ENCODE measurements at regions not wholly inside any gene's neighbourhood (a gene's known extent, or its start where the extent isn't known, plus 50 kb on each side); places are given as distances from the start of the nearest gene placed in this dataset.
"Not testable (repeated sequence)": the region's sequence is repeated elsewhere in the genome, so short reads cannot be mapped to it uniquely, and the experiment has no call there.

DNA sequence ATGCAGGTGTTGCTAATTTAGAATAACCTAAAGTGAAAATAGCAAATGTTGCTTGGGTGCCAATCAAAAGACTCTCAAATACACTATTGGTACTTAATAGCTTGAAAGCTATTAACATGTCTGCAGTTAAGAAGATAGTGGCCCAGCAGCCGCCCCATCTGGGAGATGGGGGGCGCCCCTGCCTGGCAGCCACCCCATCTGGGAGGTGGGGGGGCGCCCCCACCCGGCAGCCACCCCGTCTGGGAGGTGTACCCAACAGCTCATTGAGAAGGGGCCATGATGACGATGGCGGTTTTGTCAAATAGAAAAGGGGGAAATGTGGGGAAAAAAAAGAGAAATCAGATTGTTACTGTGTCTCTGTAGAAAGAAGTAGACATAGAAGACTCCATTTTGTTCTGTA is 923.1 kb upstream of the MDGA2 start:
- DNase-seq = no peak

DNA sequence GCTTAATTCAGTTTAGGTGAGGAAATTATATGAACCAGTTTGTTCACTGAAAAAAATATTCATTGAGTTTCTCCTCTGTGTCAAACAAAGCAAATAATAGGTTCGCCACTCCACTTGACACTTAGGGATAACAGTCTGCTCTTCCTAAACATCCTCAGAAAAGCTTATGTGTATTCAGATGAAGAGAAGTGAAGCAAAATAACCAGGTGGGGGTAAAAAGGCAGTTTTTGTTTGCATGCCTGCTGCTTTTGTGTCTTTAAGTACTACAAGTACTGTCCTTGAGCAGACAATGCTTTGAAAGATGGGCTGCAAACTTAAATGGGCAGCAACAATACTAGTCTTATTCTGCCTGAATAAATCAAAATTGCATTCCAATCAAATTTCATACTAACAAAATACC is 910.7 kb upstream of the MDGA2 start:
- DNase-seq = no peak

- no peak for DNase-seq
These were observed 908.6 kb upstream of the MDGA2 start for GRCh38 chr14:48584031-48584430.

DNA sequence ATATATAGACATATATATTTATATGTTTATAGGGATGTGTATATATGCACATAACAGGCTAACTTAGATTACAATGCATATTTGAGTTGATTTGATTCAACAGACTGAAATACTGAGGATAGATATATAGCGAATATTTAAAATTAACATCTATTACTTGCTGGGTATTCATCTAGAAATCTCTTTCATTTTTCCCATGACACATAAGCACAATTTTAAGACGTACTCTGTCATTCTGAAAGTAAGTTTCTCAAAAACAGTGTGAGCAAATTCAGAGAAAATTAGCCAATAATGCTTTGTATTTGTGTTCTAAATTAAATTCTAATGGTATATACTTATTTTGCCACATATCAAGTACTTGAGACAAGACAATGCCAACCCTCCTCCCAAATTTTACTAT is 907.5 kb upstream of the MDGA2 start:
- no peak for DNase-seq

- no peak for DNase-seq
These were observed 905.3 kb upstream of the MDGA2 start for GRCh38 chr14:48580692-48581091.

- no peak for DNase-seq
These were observed 900.4 kb upstream of the MDGA2 start for GRCh38 chr14:48575772-48576171.

GRCh38 chr14:48568688-48569087 is 893.3 kb upstream of the MDGA2 start:
- DNase-seq = no peak

GRCh38 chr14:48568252-48568651 is 892.8 kb upstream of the MDGA2 start:
- DNase-seq = no peak

GRCh38 chr14:48563489-48563888 is 888.1 kb upstream of the MDGA2 start:
- DNase-seq = no peak

DNA sequence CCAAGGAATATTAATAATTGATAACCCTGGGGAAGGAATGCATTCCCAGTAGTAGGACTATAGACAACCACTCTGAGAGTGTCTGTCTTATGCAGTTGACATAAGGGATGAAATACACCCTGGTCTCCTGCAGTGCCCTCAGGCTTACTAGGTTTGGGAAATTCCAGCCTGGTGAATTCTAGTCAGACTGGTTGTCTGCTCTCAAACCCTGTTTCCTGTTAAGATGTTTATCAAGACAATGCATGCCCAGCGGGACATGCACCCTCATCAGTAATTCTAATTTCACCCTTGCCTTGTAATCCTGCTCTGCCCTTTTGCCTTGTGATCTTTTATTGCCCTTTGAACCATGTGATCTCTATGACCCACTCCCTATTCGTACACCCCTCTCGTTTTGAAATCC is 886.0 kb upstream of the MDGA2 start:
- not testable (repeated sequence) for DNase-seq

- no peak for DNase-seq
These were observed 885.0 kb upstream of the MDGA2 start for GRCh38 chr14:48560421-48560820.

DNA sequence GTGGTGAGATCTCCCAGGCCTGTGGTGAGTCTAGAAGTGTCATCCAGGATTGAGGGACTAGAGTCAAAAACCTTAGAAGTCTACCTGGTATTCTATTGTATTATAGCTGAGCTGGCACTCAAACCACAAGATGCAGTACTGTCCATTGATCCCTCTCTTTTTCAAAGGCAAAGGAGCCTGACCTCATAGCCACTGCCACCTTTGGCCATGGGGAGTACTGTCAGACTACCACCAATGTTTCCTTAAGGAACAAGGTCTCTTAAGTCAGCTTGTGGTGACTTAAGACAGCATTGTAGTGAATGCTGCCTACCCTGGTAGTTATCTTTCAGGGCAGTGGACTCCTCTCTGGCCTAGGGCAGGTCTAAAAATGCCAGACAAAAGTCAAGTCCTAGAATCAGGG is 878.0 kb upstream of the MDGA2 start:
- DNase-seq = no peak

GRCh38 chr14:48546996-48547395 is 871.6 kb upstream of the MDGA2 start:
- DNase-seq = no peak

- no peak for DNase-seq
These were observed 862.2 kb upstream of the MDGA2 start for GRCh38 chr14:48537600-48537999.

- no peak for DNase-seq
These were observed 860.9 kb upstream of the MDGA2 start for GRCh38 chr14:48536318-48536717.

- no peak for DNase-seq
These were observed 852.4 kb upstream of the MDGA2 start for GRCh38 chr14:48527832-48528231.

- DNase-seq = no peak
These were observed 850.9 kb upstream of the MDGA2 start for GRCh38 chr14:48526307-48526706.

- DNase-seq = no peak
These were observed 829.5 kb upstream of the MDGA2 start for GRCh38 chr14:48504921-48505320.

DNA sequence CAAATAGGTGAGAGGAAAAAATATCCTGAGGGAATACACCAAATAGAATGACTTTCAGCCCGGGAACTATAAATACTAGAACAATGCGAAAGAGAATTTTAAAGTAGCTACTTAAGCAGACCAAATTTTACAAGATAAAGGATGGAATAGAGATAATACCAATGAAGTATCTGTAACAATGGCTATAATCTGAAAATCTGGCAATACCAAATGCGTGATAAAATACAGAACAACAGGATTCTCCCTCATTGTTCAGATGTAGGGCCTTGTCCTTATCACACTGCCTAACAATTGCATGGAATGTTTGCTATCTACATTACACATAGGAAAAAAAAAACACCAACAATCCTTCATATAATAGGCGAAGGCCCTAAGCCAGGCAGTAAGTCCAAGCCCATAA is 815.4 kb upstream of the MDGA2 start:
- no peak for DNase-seq

DNA sequence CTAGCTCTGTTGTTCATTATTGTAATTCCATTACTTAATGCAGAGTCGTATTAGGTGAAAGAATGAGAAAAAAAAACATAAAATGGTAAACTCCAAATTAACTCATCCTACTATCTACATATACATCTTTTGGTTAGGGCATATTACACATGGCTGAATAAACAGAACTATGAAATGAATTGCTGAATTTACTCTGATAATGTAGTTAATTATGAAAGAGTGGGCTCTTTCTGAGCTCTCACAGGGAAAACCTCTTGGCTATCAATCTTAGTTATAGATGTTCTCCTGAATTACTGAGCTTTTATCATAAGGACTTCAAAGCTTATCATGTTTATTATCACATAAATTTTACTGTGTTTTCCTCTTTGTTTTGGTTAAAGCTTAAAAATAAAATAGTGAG is 798.5 kb upstream of the MDGA2 start:
- no peak for DNase-seq

DNA sequence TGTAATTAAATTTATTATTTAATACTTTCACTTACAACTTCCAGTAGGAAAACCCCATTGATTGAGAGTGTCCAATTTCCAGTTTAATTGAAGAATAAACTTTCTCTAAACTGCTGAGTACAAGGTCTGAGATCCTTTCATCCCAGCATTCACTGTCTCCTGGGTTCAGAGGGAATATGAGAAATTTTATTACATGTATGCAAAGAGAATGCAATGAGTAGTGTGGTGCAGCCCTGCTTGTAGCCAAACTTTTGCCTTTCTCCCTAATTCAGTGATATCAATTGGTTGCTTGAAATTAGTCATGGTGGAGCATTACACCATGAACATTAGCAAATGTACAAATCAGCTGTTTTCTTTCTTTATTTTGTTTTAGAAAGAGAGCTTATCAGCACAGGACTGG is 780.6 kb upstream of the MDGA2 start:
- no peak for DNase-seq

- DNase-seq = no peak
These were observed 779.5 kb upstream of the MDGA2 start for GRCh38 chr14:48454887-48455286.

GRCh38 chr14:48452437-48452995 is 777.1 kb upstream of the MDGA2 start:
- peak in 1 of 3 donors; percentile 50 for DNase-seq

GRCh38 chr14:48435221-48435620 is 759.8 kb upstream of the MDGA2 start:
- peak; percentile 11 to 70 (median 11) for DNase-seq

GRCh38 chr14:48430805-48431204 is 755.4 kb upstream of the MDGA2 start:
- DNase-seq = no peak

All from muscle of back (tissue), 3 donors.